NCI-H748 treated with DMSO at 0.1 percent for 48 hours (cell line): ENCODE measurements at regions not wholly inside any gene's neighbourhood (a gene's known extent, or its start where the extent isn't known, plus 50 kb on each side); places are given as distances from the start of the nearest gene placed in this dataset.

ENCODE experiments used
- DNase-seq: peaks from one replicate; lab custom pipeline; 2025; lab: John Stamatoyannopoulos, UW

GRCh38 chr3:194836661-194837060 is 151.0 kb downstream of the FAM43A start:
- no peak for DNase-seq

- DNase-seq = no peak
Measured at GRCh38 chr3:194837457-194838127, 151.9 kb downstream of the FAM43A start.

- DNase-seq = no peak
Measured at GRCh38 chr3:194838236-194838635, 152.6 kb downstream of the FAM43A start.

- DNase-seq = no peak
Measured at GRCh38 chr3:194840661-194841514, 155.2 kb downstream of the FAM43A start.

GRCh38 chr3:194841515-194841841 is 155.8 kb downstream of the FAM43A start:
- no peak for DNase-seq

GRCh38 chr3:194843556-194843955 is 157.9 kb downstream of the FAM43A start:
- DNase-seq = no peak

GRCh38 chr3:194844046-194844445 is 158.4 kb downstream of the FAM43A start:
- DNase-seq = no peak

GRCh38 chr3:194849166-194849875 is 163.6 kb downstream of the FAM43A start:
- no peak for DNase-seq

GRCh38 chr3:194851254-194851653 is 165.6 kb downstream of the FAM43A start:
- DNase-seq = no peak

GRCh38 chr3:194851941-194852340 is 166.3 kb downstream of the FAM43A start:
- DNase-seq = no peak

- DNase-seq = no peak
Measured at GRCh38 chr3:194852345-194852744, 166.7 kb downstream of the FAM43A start.

- no peak for DNase-seq
Measured at GRCh38 chr3:194852831-194853508, 167.3 kb downstream of the FAM43A start.

- no peak for DNase-seq
Measured at GRCh38 chr3:194854206-194854605, 168.5 kb downstream of the FAM43A start.

GRCh38 chr3:194854659-194855390 is 169.1 kb downstream of the FAM43A start:
- no peak for DNase-seq

GRCh38 chr3:194856296-194856695 is 170.6 kb downstream of the FAM43A start:
- DNase-seq = no peak

- DNase-seq = no peak
Measured at GRCh38 chr3:194857469-194858113, 171.9 kb downstream of the FAM43A start.

- DNase-seq = no peak
Measured at GRCh38 chr3:194858382-194858781, 172.7 kb downstream of the FAM43A start.

GRCh38 chr3:194860725-194861124 is 175.0 kb downstream of the FAM43A start:
- no peak for DNase-seq

- no peak for DNase-seq
Measured at GRCh38 chr3:194861375-194861774, 175.7 kb downstream of the FAM43A start.

GRCh38 chr3:194865061-194865460 is 179.4 kb downstream of the FAM43A start:
- no peak for DNase-seq

- DNase-seq = no peak
Measured at GRCh38 chr3:194865615-194866014, 179.9 kb downstream of the FAM43A start.
